Fibroblast of lung (primary cell): ENCODE measurements at regions not wholly inside any gene's neighbourhood (a gene's known extent, or its start where the extent isn't known, plus 50 kb on each side); places are given as distances from the start of the nearest gene placed in this dataset.

Experiments used
- CTCF ChIP-seq, 2 donors: IDR thresholded peaks in 1 of 2; conservative IDR thresholded peaks in 1 of 2; 1 replicate in 1 of 2; 2 replicates in 1 of 2; pipeline ENCODE4 v1.5.1; 2011 to 2012; ENCODE audit warnings: low read length in 2 of 2, control low read depth in 1 of 2, inconsistent platforms in 1 of 2, low read depth in 1 of 2, mild to moderate bottlenecking in 1 of 2
- EZH2 ChIP-seq: IDR thresholded peaks from 2 replicates; pipeline ENCODE4 v1.5.1; 2012; ENCODE audit warnings: low read length, control low read depth, mild to moderate bottlenecking; ENCODE audit errors: missing control alignments

- no peak for TF ChIP-seq CTCF (conservative IDR thresholded peaks at IDR 0.05 in 1 of 2, IDR thresholded peaks at IDR 0.05 in 1 of 2; ENCODE audit: low read depth in 1 of 2, low read length in 2 of 2)
- TF ChIP-seq EZH2, result no peak
Observed at GRCh38 chr1:229092377-229093237, 178.3 kb upstream of the RAB4A start.
